HuH-7.5 (cell line): ENCODE measurements at regions not wholly inside any gene's neighbourhood (a gene's known extent, or its start where the extent isn't known, plus 50 kb on each side); places are given as distances from the start of the nearest gene placed in this dataset.
A peak's percentile ranks its signal among the peaks of the same experiment; 100 is the strongest.

Source experiments
- DNase-seq: peaks from one replicate; pipeline ENCODE4 v3.0.0; 2011; ENCODE audit warnings: low spot score

DNA sequence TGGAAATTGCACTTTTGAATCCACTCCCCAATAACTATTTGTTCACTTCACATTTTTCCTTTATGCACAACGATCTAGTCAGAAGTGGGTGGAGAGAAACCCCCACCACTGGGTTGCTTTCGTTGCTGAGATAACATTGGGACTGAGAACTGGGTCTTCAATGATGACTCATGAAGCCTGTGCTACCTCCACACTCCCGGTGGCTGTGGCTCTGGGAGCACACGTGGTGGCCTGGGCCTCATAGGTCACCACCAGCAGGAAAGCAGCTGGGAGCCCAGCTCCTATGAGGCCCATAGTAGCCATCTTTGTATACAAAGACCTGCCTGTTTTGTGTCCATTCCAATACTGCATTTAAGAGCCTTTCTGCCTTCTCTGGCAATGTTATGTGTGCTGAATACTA, 178.0 kb upstream of the SASH1 start:
- no peak for DNase-seq

DNA sequence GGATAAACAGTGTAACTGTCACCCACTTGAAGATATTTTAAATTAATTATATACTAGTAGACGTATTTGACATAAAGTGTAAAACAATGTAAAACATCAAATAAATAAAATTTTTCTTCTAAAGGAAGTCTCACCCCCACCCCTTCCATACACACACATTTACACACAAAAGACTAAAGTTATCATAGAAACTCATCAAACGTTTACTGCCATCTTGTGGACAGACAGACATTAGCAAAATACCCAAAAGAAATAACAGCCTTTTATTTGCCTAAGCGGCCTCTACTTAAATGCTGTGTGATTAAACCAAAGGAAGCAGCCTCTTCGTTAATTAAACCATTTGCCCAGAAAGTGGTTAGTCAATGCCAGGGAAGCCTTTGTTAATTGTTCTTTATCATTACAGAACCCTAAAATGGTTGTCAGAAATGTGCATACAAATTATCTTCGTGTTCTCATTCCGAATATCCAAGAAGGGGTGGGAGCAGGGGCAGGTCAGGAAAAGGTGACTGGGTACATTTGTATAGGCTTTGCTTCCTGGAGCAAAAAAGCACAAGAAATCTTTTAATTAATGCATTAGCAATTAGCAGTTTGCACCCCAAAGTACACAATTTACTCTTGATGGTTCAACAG, 176.2 kb upstream of the SASH1 start:
- no peak for DNase-seq

DNA sequence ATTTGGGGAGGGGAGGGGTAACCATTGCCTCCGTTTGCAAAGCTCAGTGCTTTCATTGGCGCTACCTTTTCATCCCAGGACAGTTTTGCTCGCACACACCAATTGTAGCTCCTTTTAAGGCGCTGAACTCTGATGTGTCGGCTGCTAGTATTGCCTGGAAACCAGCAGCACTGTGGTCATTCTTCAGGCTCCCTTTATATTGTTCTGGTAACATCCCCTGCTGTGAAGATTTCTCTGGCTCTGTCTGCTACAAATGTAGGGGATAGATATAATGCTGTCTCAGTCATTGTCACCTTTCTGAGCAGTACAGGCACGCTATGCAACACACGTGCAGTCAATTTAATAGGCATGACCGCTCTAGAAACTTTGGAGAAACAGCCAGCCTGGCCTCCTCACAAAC, 172.9 kb upstream of the SASH1 start:
- no peak for DNase-seq

DNA sequence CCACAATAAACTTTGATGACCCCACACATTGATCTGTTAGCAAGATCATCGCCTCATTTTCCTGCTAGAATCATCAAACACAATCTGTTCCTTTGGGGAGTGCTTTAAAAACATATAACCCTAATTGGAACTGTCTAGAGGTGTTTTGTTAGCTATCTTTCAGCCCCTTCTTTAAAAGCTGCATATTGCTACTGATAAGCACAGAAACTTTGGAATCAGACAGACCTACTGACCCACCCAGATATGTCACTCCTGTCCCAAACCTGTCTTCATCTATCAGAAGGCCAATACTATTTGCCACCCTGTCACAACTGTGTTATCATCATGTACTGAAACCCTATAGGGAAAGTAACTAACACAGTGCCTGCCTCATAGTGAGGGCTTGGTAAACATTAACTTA, 172.4 kb upstream of the SASH1 start:
- no peak for DNase-seq

DNA sequence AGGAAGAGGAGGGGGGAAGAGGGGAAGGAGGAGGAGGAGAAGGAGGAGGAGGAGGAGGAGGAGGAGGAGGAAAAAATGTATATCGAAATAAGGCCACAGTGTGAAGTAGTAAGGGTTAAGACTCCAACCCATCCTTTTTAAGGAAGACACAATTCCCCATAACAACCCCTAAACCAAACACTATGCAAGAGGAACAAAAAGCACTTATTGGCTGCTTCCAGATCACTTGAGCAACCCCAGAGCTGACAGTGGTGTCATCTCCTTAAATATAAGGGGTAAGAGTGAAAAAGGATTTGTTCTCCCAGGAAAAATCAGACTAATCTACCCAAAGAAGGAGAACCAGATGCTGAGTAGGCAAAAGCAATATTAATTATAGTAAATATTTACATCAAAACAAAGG, 169.1 kb upstream of the SASH1 start:
- no peak for DNase-seq

DNA sequence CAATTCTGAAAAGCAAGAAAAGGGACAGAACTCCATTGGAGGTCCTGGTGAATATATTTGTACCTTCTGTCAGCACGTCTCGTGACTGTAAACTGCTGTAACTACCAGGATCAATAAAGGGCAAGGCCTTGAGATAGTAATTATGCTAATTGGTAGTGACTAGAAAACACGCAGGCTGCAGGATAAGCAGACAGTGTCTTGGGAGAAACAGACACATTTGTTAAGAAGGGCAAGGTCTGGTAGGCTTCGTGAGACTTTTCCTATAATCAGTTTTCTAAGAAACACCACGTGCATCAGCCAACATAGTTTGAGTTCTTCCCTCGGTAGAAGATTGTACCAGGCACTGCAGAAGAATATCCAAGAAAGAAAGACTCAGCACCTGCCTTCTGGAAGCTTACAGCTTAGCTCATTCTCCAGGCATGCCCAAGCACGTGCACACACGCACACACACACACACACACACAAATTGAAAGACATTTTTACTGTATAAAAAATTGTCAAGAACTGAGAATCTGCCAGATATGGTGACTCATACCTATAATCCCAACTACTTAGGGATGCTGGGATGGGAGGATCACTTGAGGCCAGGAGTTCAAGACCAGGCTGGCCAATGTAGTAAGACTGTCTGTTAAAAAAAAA, 167.0 kb upstream of the SASH1 start:
- DNase-seq = no peak

DNA sequence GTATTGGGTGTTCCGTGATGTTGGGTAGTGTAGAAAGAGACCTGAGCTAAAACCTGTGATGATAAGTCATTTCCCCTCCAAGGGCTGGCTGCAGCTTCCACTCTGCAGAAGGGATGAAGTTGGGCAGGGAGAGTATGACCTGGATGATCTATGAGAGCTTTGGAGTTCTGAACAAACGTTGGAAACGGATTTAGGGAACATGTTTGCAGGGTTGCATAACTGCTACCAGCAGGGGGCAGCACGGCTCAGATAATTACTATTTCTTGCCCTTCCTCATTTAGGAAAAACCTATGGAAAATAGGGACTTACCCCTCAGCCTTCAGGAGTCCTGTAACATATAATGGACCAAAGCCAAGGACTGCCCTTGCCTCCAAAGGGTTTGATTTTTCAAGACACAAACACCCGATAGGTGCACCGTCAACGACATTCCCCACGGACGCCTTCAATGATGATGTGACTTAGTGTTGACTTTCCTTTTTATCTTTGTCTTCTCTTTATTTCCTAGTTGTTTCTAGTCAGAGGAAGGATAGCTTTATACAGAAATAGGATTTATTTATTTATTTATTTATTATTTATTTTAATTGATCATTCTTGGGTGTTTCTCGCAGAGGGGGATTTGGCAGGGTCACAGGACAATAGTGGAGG, 164.9 kb upstream of the SASH1 start:
- peak; percentile 28 for DNase-seq

DNA sequence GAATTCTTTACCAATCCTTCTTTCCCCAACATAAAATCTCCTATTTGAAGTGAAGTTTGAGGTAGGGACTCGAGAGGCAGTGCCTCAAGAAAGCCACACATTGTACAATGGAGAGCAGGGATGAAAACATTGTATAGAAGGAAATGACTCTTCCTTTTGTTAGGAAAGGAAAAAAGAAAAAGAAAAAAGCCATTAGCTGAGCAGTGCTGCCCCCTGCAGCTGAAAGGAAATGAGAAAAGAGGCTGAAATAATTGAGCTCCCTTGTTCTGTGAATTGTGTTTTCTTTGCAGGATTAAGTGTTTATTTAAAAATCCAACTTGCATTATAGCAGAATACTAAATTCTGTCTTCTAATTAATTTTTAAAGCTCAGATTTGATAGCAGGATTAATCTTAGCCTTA, 162.9 kb upstream of the SASH1 start:
- no peak for DNase-seq

DNA sequence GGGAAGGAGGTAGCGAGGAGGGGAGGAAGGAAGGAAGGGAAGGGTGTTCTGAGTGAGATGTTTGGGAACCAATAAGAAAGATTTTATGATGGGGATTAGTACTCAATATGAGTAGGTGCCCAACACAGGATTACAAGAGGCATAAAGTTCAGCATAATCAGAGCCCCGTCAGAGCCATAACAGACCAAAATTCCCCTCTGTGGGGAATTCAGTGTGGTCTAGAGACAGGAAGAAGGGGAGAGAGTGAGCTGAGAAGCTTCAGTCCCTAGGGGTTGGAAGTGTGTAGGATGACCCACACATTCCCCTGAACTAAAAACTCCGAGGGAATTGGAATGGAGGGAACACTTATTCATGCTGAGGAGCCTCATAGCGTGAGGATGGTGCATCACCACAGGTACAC, 160.3 kb upstream of the SASH1 start:
- no peak for DNase-seq

DNA sequence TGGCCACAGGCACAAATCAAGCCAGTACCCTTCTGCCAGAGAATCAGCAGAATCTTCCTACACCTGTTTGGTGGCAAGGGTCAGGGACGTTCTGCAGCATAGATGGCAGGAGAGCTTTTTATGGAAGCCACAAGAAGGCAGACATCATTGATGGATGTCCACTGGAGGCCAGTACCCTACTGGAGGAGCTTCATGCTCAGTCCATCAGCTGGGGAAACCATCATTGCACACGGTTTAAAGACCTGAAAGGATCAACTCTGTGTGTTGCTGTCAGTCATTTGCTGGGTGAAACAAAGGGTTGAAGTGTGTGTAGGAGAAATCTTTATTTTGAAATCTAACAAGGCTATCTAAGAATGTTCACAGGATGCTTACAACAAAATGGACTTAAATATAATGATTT, 158.9 kb upstream of the SASH1 start:
- DNase-seq = no peak

DNA sequence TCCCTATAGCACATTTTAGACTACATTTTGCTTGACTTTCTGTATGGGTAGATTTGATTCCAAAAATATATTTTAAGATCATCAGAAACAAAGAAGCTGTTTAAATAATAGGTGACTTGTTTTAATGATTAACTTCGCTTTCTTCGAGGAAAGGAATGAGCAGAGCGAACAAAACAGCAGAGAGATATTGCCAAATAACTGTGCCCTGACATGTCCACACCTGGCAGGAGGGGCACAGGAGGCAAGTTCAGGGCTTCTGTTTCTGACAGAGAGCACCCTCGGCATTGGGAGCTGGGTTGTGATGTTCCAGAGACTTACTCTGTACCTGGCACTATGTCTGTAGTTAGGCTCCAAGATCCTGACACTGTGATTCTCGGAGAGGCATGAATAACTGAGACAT, 155.7 kb upstream of the SASH1 start:
- no peak for DNase-seq

DNA sequence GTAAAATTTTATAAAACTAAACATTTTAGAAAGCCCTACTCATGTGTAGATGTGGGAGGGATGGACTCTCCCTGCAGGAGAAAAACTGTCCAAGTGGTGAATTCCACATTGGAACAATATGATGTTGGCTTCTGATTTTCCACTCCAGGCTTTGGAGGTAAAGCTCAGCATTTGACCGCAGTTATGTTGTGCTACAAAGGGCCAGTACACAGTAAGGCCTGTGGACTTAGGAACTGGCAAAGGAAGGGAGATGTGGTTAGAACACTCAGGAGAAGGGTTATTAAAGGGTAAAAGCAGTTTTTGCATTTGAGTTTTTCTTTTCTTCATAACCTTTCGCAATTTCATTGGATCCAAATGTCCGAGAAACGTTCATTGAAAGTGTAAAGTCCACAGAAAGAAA, 150.3 kb upstream of the SASH1 start:
- DNase-seq = no peak

DNA sequence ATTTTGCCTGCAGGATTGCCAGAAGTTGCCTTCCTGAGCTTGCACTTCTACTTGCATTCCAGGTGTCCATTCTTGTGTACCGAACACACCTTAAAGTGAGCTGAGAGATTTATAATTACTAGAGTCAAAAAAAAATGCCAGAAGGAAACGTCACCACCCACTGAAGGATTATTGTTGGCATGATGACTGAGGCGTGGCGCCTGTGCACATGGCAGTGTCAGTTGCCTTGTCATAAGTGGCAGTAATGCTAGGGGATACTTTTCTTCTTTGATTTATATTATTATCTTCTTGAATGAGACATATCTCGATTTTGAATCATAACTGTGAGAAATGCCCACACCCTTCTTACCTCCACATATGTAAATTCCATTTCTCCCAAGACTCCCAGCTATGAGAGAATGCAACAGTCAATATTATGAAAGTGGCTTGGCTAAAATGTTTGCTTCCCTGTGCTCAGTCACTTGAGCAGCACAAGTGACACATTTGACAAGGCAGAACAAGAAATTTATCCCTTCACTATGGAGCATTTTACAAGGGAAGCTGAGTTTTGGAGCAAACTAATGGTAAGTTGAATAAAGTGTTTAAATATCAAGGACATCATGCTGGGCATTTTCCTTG, 149.5 kb upstream of the SASH1 start:
- no peak for DNase-seq

DNA sequence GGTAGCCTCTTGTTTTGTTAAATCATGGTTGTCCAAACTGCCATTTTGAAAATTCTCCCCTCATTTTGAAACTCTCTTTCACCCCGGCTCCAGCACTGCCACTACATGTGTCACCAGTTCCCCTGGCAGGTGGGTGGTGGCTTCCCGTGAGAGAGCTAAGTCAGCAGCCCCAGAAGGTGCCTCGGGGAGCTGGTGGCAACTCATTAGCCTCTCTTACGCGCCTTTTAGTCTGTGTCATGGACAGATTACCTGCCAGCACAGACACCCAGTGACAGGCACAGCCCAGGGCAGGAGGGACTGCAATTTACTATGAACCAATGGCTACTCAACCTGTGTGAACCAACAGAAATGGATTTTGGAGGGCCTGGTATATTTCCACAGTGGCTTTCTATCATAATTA, 147.1 kb upstream of the SASH1 start:
- DNase-seq = no peak

DNA sequence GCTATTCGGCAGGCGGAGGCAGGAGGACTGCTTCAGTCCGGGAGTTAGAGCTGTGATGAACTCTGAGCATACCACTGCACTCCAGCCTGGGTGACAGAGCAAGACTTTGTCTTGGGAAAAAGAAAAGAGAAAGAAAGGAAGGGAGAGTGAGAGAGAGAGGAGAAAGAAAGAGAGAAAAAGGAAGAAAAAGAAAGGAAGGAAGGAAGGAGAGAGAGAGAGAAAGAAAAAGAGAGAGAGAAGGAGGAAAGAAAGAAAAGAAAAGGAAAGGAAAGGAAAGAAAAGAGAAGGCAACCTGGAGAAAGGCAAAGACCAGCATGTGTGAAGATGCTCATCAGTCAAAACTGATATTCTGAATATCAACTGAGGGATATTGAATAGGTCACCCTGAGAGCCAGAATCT, 143.1 kb upstream of the SASH1 start:
- DNase-seq = no peak

DNA sequence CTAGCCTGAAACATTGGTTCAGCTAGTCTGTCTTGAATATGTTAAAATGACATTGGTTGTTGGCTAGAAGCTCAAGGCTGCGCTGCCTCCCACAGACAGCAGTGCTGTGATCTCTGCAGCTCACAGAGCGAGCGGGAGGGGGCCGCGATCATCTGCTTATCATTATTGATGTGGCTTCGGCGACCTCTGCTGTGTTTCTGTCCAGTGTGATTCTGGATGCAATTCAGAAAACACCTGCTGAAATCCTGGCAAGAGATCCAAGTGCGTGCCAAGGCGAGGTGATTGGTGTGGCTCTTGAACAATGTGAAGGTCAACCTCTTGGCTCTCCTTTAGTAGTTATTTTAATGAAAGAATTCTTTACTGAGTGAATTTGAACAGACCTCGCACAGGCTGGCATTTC, 142.3 kb upstream of the SASH1 start:
- DNase-seq = no peak

DNA sequence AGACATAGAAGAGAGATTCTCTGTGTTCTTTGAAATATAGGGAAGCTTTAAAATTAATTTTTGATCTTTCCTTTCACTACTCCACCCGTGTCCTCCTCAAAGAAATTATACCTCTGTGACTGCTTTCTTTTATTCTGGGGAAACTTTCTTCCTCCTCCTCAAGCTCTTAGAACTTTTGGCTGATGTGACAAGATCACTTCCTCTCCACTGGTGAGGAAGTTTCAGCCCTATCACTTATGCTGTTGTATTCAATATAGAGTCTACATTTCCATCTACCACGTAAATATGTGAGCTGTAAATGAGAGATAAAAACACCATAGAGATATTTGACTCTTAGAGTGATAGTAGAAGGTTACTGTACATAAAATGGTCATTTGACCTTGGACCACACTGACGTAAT, 141.9 kb upstream of the SASH1 start:
- DNase-seq = no peak

DNA sequence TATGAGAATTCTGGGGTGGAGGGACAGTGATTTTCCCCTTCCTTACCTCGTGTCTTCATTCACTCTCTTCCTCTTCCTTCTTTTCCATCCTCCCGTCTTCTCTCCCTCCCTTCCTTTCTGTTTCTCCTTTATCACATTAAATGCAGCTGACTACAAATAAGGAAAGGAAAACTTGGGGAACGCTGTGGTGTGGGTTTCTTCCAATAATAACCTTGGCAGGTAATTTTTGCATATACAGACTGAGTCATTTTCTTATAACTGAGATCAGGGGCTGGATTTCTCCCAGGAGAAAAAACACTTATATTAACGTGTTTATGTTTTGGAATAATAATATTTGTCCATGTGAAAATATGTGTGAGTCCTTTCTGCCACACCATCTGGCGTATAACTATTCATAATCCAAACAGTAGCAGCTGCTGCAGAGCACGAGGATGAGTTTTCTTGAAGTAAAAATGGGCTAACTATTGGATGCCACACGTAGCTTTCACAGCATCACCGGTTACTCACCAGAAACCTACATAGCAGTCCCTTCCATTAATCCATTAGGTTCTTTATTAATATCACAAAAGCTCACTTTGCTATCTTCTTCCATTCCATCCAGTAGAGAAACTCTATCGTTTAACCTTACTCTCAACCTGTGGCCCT, 139.2 kb upstream of the SASH1 start:
- DNase-seq = no peak

DNA sequence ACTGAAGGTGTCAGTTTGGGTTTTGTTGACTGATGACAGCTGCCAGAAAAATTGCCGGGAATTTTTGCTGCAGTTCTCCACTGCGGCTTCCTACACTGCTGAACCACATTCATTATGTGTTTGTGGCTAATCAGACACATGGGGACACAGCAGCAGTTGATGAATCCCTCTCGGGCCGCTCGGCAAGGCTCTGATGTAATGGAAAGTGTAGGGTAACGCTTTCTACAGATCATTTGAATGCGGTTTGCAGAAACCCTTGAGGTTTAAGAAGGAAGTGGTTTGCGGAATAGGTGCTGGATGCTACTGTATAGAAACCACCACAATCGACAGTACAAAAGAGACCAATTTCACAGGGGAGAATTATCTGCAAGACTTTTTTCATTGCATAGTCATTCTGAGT, 138.7 kb upstream of the SASH1 start:
- DNase-seq = no peak

DNA sequence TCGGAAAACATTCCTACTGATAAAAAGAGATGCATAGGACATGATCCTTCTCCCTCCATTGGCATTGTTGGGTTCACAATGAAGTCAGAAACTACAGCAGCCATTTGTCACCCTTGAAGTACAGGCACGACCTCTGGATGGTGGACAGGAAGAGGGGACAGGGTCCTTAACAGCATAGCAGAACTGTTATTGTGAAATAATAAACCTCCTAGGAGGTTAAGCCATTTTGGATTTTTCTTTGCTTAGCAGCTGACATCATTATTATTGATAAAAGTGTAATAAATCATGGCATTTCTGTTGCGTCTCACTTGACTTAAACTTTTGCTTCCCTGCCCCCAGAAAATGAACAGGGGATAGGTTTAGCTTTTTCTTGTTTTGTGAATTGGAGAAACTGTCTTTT, 134.3 kb upstream of the SASH1 start:
- DNase-seq = no peak

DNA sequence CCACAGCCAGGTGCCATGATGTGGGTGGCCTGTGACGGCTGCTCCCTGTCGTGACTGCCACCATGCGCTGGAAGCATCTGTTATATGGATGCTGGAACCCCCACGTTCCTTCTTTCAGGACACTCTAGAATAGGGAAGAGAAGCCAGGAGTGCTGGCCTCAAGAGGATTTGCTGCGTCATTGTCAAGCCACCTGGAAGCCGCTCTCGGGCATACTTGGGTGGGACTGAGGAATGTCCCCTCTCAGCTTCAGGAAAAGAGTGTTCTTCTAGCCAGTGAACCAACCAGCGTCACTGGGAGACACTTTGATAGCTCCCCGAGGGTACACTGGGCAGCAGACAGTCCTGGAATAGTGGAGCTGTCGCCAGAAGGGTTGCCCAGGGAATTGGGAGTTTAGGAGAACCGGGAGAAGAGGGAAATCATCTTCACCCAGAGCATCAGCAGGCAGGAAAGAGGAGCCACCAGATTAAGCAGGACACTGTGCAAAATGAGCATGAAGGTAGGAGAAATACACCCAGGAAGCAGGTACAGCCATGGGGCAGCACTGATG, 130.8 kb upstream of the SASH1 start:
- no peak for DNase-seq

DNA sequence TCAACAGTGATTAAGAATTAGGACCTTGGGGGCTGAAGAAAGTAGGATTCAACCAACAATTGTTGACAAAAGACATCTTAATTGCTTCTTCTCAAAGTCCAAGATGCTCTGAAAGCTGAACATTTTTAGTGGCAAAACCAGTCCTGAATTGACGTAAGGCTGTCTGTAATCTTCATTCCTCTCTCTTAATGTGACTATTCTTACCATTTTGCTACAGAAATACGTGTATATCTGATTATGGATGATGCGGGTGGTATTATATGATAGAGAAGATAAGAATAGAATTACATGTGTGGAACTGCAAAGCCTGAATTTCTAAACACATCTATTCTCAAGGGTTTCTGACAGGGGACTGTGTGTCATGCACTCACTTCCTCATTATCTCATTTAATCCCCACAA, 130.3 kb upstream of the SASH1 start:
- no peak for DNase-seq

DNA sequence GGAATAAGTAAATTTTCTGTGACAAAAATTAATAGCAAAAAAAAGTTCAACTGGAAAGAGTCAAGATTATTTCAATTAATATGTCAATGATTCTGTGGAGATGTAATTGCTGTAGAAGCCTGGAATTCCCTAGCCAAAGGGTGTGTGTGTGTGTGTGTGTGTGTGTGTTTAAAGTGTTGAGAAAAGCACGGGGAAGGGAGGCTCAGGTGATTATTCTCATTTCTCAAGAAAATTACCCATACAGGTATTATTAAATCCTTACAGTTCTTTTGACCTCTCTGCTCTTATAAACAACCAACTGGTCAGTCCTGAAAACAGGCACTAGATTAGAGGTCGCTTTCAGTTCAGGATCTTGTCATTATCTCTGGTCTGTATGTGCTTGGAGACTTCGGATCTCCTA, 129.3 kb upstream of the SASH1 start:
- no peak for DNase-seq
